Lung (tissue), 11 donors: ENCODE measurements at regions not wholly inside any gene's neighbourhood (a gene's known extent, or its start where the extent isn't known, plus 50 kb on each side); places are given as distances from the start of the nearest gene placed in this dataset.

Experiments used
- ATAC-seq: fragments of 200-7000 bp; cut with Tn5 transposase; one replicate; pipeline ENCODE4 v1.9.1; 2020; ENCODE audit warnings: moderate number of reproducible peaks; ENCODE audit not compliant: insufficient read depth, low FRiP score
- DNase-seq, 3 donors: peaks; one replicate each; pipeline ENCODE4 v3.0.0-alpha.2; 2013 to 2017
- H3K27ac ChIP-seq, 2 donors: one replicate each; pipeline ENCODE4 v1.5.1; 2013; ENCODE audit warnings: mild to moderate bottlenecking in 2 of 2, moderate library complexity in 2 of 2, control low read depth in 1 of 2, inconsistent platforms in 1 of 2, low read depth in 1 of 2, low read length in 1 of 2
- H3K27me3 ChIP-seq, 3 donors: one replicate each; pipeline ENCODE4 v1.5.1; 2013; ENCODE audit warnings: low read length in 2 of 3; ENCODE audit not compliant: control insufficient read depth in 3 of 3, insufficient read depth in 3 of 3
- H3K36me3 ChIP-seq, 4 donors: one replicate each; pipeline ENCODE4 v1.5.1; 2013; ENCODE audit warnings: low read length in 4 of 4, mild to moderate bottlenecking in 1 of 4, moderate library complexity in 1 of 4; ENCODE audit not compliant: control insufficient read depth in 4 of 4, insufficient read depth in 4 of 4
- H3K4me1 ChIP-seq, 5 donors: one replicate each; pipeline ENCODE4 v1.5.1; 2013; ENCODE audit warnings: low read length in 5 of 5, mild to moderate bottlenecking in 2 of 5, moderate library complexity in 1 of 5; ENCODE audit not compliant: control insufficient read depth in 5 of 5, insufficient read depth in 5 of 5
- H3K4me3 ChIP-seq: one replicate; pipeline ENCODE4 v1.5.1; 2013; ENCODE audit warnings: mild to moderate bottlenecking, control low read depth, moderate library complexity
- H3K9ac ChIP-seq, 2 donors: one replicate each; pipeline ENCODE4 v1.5.1; 2013; ENCODE audit warnings: low read length in 2 of 2, control low read depth in 1 of 2; ENCODE audit not compliant: insufficient read depth in 1 of 2
- H3K9me3 ChIP-seq, 4 donors: one replicate each; pipeline ENCODE4 v1.5.1; 2013; ENCODE audit warnings: low read length in 3 of 4, mild to moderate bottlenecking in 1 of 4, moderate library complexity in 1 of 4; ENCODE audit not compliant: control insufficient read depth in 4 of 4, insufficient read depth in 3 of 4
- WGBS, 2 donors: extraction: QIAGEN DNeasy Blood & Tissue Kit; methylation state at CpG; one replicate each; pipeline ENCODE4 v1.1.7; 2013; 5-methylcytosine and 5-hydroxymethylcytosine counted together
- TF ChIP-seq, protein P1 (sequence below): IDR thresholded peaks from 2 replicates; pipeline ENCODE4 v1.5.1; 2012; ENCODE audit warnings: mild to moderate bottlenecking; ENCODE audit errors: control extremely low read depth, extremely low read depth
- donor health status: control.
- donor health status: control.
- donor health status: Bipolar disorder and iron deficiency.
- donor health status: healthy.
- donor health status: DM: yes; HTN: yes; CAD: no.

GRCh38 chr4:31080887-31081286 lies 360.7 kb downstream of the PCDH7 start:
- 85 to 89% methylated on average over 3 of the region's 3 CpGs for WGBS, 2 donors
- TF ChIP-seq, protein P1, sequence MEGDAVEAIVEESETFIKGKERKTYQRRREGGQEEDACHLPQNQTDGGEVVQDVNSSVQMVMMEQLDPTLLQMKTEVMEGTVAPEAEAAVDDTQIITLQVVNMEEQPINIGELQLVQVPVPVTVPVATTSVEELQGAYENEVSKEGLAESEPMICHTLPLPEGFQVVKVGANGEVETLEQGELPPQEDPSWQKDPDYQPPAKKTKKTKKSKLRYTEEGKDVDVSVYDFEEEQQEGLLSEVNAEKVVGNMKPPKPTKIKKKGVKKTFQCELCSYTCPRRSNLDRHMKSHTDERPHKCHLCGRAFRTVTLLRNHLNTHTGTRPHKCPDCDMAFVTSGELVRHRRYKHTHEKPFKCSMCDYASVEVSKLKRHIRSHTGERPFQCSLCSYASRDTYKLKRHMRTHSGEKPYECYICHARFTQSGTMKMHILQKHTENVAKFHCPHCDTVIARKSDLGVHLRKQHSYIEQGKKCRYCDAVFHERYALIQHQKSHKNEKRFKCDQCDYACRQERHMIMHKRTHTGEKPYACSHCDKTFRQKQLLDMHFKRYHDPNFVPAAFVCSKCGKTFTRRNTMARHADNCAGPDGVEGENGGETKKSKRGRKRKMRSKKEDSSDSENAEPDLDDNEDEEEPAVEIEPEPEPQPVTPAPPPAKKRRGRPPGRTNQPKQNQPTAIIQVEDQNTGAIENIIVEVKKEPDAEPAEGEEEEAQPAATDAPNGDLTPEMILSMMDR, result no peak
- Histone ChIP-seq H3K4me3 (no peak overlapping the region), H3K27me3 (no peaks in the 10 kb centered on the region), H3K36me3 (no peaks in the 10 kb centered on the region), H3K9me3 (no peaks in the 10 kb centered on the region), H3K4me1 (peaks cover 0 to 8% (median 0%) of the 10 kb centered on the region in 5 donors), H3K9ac (no peak overlapping the region), H3K27ac (no peak overlapping the region)
- ATAC-seq, result no peak
- no peak for DNase-seq

DNA sequence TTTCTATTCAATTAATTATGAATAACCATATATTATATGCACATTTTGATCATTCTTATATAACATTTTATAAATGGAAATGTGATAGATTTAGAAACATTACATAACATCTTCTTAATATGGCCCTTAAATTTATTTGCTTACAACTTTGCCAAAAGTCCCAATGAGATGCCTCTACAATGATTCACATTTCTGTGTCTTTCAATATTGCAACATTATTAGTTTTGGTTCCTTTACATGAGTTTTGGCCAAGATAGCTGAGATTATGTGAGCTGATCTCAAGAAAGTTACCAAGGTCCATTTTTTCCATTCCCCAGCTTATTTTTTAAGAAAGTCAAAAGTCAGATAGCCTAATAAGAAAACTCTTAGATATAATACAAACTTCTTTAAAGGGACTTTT lies 361.2 kb downstream of the PCDH7 start:
- DNase-seq (no peak), ATAC-seq (no peak)
- Histone ChIP-seq H3K9ac (no peak overlapping the region), H3K4me3 (no peak overlapping the region), H3K27me3 (no peaks in the 10 kb centered on the region), H3K4me1 (peaks cover 0 to 10% (median 0%) of the 10 kb centered on the region in 5 donors), H3K9me3 (no peaks in the 10 kb centered on the region), H3K36me3 (no peaks in the 10 kb centered on the region), H3K27ac (no peak overlapping the region)
- TF ChIP-seq, protein P1, result no peak

GRCh38 chr4:31083456-31083855 lies 363.3 kb downstream of the PCDH7 start:
- no peaks in the 10 kb centered on the region for H3K9me3 ChIP-seq
- H3K36me3 ChIP-seq, result no peaks in the 10 kb centered on the region
- no peaks in the 10 kb centered on the region for H3K27me3 ChIP-seq
- no peak overlapping the region for H3K9ac ChIP-seq
- no peak overlapping the region for H3K4me3 ChIP-seq
- TF ChIP-seq, protein P1, result no peak
- H3K27ac ChIP-seq, result peak overlapping the region in 1 of 2 donors; percentile 21
- DNase-seq, result no peak
- WGBS, 2 donors, result 70 to 78% methylated on average over 3 of the region's 3 CpGs
- peaks cover 0 to 10% (median 0%) of the 10 kb centered on the region in 5 donors for H3K4me1 ChIP-seq
- no peak for ATAC-seq

- 87 to 90% methylated on average over 9 of the region's 9 CpGs for WGBS, 2 donors
- no peaks in the 10 kb centered on the region for H3K27me3 ChIP-seq
These were observed 364.7 kb downstream of the PCDH7 start for GRCh38 chr4:31084806-31085416.

More at GRCh38 chr4:31084806-31085416, 364.7 kb downstream of the PCDH7 start:
- no peak for ATAC-seq
- TF ChIP-seq, protein P1, result no peak
- DNase-seq, result no peak
- H3K4me3 ChIP-seq, result no peak overlapping the region
- H3K4me1 ChIP-seq, result peaks cover 0 to 10% (median 1%) of the 10 kb centered on the region in 5 donors
- no peaks in the 10 kb centered on the region for H3K9me3 ChIP-seq
- no peaks in the 10 kb centered on the region for H3K36me3 ChIP-seq
- H3K27ac ChIP-seq, result no peak overlapping the region
- no peak overlapping the region for H3K9ac ChIP-seq
